ENCODE measurements at regions not wholly inside any gene's neighbourhood (a gene's known extent, or its start where the extent isn't known, plus 50 kb on each side); places are given as distances from the start of the nearest gene placed in this dataset.

- Histone ChIP-seq H3K4me3 (no peak overlapping the region), H3K27me3 (replicated peaks in 1 of 2; ENCODE audit: control insufficient read depth in 2 of 2, insufficient read depth in 2 of 2, low read length in 1 of 2) (no peaks in the 10 kb centered on the region), H3K36me3 (ENCODE audit: control insufficient read depth in 2 of 2, insufficient read depth in 2 of 2, low read length in 1 of 2) (no peaks in the 10 kb centered on the region), H3K4me2 (ENCODE audit: control insufficient read depth, insufficient read depth) (no peak overlapping the region), H3K27ac (ENCODE audit: control insufficient read depth, insufficient read depth) (no peak overlapping the region), H2AFZ (ENCODE audit: control insufficient read depth, low read depth, low read length) (no peak overlapping the region), H3K9ac (ENCODE audit: control insufficient read depth, insufficient read depth, low read length) (no peak overlapping the region), H3K4me1 (ENCODE audit: control insufficient read depth, insufficient read depth, low read length) (no peaks in the 10 kb centered on the region), H3K9me3 (replicated peaks; ENCODE audit: control insufficient read depth, insufficient read depth, low read length) (no peaks in the 10 kb centered on the region), H3K79me2 (ENCODE audit: control insufficient read depth, insufficient read depth, low read length) (no peaks in the 10 kb centered on the region), H4K20me1 (ENCODE audit: control insufficient read depth, insufficient read depth) (no peaks in the 10 kb centered on the region)
- intact Hi-C loops (cut with micrococcal nuclease; ENCODE audit: unreplicated experiment) (loop anchor here (2.0 to 10.0 kb wide), 4 partner anchors 176 to 1112 kb away; no protein-coding TSS in a partner anchor), in situ Hi-C loops (cut with MboI) (no loop called here)
- DNase-seq (ENCODE audit: low read depth, low spot score): no peak
- RAD21 ChIA-PET (ENCODE audit: unreplicated experiment): no interaction called here
- POLR2A ChIA-PET: no interaction called here
- CTCF ChIA-PET: interaction anchor here (0.8 to 2.1 kb wide), 10 partner anchors 10 to 875 kb away, joined by 3 to 16 read pairs (median 3); no protein-coding TSS in a partner anchor
- no peak for FAIRE-seq
- no peak for ATAC-seq
- SMC1A ChIA-PET (ENCODE audit: uncharacterized antibody, unreplicated experiment): interaction anchor here (1.0 kb wide), 1 partner anchor 229 kb away, joined by 3 read pairs; no protein-coding TSS in a partner anchor
- 47% methylated on average over 13 of the region's 13 CpGs for WGBS (ENCODE audit: insufficient coverage, insufficient replicate concordance, low lambda C conversion rate, missing lambda C conversion rate)
- BruUV-seq (replicated peaks): no TSS peak
- TF ChIP-seq, protein P1, sequence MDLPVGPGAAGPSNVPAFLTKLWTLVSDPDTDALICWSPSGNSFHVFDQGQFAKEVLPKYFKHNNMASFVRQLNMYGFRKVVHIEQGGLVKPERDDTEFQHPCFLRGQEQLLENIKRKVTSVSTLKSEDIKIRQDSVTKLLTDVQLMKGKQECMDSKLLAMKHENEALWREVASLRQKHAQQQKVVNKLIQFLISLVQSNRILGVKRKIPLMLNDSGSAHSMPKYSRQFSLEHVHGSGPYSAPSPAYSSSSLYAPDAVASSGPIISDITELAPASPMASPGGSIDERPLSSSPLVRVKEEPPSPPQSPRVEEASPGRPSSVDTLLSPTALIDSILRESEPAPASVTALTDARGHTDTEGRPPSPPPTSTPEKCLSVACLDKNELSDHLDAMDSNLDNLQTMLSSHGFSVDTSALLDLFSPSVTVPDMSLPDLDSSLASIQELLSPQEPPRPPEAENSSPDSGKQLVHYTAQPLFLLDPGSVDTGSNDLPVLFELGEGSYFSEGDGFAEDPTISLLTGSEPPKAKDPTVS (IDR thresholded peaks at IDR 0.05; ENCODE audit: low read depth, low read length): no peak
- TF ChIP-seq TCF3 (IDR thresholded peaks at IDR 0.05; ENCODE audit: borderline replicate concordance, insufficient read depth, low read depth, low read length) (no peak), SP1 (IDR thresholded peaks at IDR 0.05; ENCODE audit: low read depth, low read length) (no peak), GATAD2B (conservative IDR thresholded peaks at IDR 0.05; ENCODE audit: low read depth) (no peak), EED (IDR thresholded peaks at IDR 0.05; ENCODE audit: low read depth) (no peak), RB1 (IDR thresholded peaks at IDR 0.05; ENCODE audit: borderline replicate concordance) (no peak), PRDM15 (CRISPR knock-in tag; IDR thresholded peaks at IDR 0.05) (no peak), MYC (IDR thresholded peaks at IDR 0.05; ENCODE audit: insufficient read depth, insufficient read length, insufficient replicate concordance, low read length, severe bottlenecking) (no peak), NFYB (IDR thresholded peaks at IDR 0.05; ENCODE audit: insufficient read depth, low read depth, low read length) (no peak), ZNF217 (IDR thresholded peaks at IDR 0.05) (no peak), HDAC2 (IDR thresholded peaks at IDR 0.05) (no peak), NFXL1 (IDR thresholded peaks at IDR 0.05; ENCODE audit: borderline replicate concordance) (no peak)
- TF ChIP-seq, protein P2, sequence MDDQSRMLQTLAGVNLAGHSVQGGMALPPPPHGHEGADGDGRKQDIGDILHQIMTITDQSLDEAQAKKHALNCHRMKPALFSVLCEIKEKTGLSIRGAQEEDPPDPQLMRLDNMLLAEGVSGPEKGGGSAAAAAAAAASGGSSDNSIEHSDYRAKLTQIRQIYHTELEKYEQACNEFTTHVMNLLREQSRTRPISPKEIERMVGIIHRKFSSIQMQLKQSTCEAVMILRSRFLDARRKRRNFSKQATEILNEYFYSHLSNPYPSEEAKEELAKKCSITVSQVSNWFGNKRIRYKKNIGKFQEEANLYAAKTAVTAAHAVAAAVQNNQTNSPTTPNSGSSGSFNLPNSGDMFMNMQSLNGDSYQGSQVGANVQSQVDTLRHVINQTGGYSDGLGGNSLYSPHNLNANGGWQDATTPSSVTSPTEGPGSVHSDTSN (IDR thresholded peaks at IDR 0.05; ENCODE audit: insufficient replicate concordance, low read depth, low read length): no peak
- TF ChIP-seq, protein P3, sequence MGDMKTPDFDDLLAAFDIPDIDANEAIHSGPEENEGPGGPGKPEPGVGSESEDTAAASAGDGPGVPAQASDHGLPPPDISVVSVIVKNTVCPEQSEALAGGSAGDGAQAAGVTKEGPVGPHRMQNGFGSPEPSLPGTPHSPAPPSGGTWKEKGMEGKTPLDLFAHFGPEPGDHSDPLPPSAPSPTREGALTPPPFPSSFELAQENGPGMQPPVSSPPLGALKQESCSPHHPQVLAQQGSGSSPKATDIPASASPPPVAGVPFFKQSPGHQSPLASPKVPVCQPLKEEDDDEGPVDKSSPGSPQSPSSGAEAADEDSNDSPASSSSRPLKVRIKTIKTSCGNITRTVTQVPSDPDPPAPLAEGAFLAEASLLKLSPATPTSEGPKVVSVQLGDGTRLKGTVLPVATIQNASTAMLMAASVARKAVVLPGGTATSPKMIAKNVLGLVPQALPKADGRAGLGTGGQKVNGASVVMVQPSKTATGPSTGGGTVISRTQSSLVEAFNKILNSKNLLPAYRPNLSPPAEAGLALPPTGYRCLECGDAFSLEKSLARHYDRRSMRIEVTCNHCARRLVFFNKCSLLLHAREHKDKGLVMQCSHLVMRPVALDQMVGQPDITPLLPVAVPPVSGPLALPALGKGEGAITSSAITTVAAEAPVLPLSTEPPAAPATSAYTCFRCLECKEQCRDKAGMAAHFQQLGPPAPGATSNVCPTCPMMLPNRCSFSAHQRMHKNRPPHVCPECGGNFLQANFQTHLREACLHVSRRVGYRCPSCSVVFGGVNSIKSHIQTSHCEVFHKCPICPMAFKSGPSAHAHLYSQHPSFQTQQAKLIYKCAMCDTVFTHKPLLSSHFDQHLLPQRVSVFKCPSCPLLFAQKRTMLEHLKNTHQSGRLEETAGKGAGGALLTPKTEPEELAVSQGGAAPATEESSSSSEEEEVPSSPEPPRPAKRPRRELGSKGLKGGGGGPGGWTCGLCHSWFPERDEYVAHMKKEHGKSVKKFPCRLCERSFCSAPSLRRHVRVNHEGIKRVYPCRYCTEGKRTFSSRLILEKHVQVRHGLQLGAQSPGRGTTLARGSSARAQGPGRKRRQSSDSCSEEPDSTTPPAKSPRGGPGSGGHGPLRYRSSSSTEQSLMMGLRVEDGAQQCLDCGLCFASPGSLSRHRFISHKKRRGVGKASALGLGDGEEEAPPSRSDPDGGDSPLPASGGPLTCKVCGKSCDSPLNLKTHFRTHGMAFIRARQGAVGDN (IDR thresholded peaks at IDR 0.05): no peak
Measured at GRCh38 chr10:104580321-104580720, 60.8 kb upstream of the SORCS3 start.

Measured in GM12878 (cell line).